GM06990 (cell line): ENCODE measurements at regions not wholly inside any gene's neighbourhood (a gene's known extent, or its start where the extent isn't known, plus 50 kb on each side); places are given as distances from the start of the nearest gene placed in this dataset.

ENCODE experiments used
- DNase-seq: peaks from one replicate; pipeline ENCODE4 v3.0.0-alpha.2; 2011; ENCODE audit not compliant: insufficient read length; ENCODE audit errors: extremely low read depth
- H3K27me3 ChIP-seq: replicated peaks from 2 replicates; pipeline ENCODE4 v1.6.0; 2011; ENCODE audit warnings: low read length; ENCODE audit not compliant: control insufficient read depth, insufficient read depth
- H3K36me3 ChIP-seq: 2 replicates; pipeline ENCODE4 v1.5.1; 2011; ENCODE audit warnings: low read length; ENCODE audit not compliant: control insufficient read depth, insufficient read depth
- H3K4me3 ChIP-seq: replicated peaks from 2 replicates; pipeline ENCODE4 v1.5.1; 2011; ENCODE audit warnings: low read depth, mild to moderate bottlenecking, control low read depth, low read length
- TF ChIP-seq, protein P1 (sequence below): IDR thresholded peaks from 2 replicates; pipeline ENCODE4 v1.5.1; 2011; ENCODE audit warnings: low read length, control low read depth, mild to moderate bottlenecking, inconsistent platforms; ENCODE audit not compliant: insufficient read depth, poor library complexity, severe bottlenecking

DNA sequence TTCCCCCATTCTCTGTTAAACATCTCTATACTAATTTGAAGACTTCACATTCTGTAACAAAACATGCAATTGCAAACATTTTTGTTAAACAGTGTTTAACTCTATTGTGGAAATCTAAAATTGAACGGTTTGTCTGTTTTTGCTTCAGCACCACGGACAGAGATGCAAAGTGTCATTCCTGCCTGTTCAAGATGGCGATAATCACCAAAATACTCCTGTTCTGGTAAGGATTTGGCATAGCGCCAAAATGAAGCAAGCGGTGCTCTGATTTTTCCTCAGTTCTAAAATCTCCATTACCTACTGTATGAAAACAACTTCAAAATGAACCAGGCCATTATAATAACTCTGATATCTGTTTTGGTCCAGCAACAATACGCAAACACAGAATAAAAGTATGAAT, 129.7 kb upstream of the TUSC7 start:
- no peaks in the 10 kb centered on the region for H3K36me3 ChIP-seq
- H3K27me3 ChIP-seq: no peaks in the 10 kb centered on the region
- H3K4me3 ChIP-seq: no peak overlapping the region
- TF ChIP-seq, protein P1, sequence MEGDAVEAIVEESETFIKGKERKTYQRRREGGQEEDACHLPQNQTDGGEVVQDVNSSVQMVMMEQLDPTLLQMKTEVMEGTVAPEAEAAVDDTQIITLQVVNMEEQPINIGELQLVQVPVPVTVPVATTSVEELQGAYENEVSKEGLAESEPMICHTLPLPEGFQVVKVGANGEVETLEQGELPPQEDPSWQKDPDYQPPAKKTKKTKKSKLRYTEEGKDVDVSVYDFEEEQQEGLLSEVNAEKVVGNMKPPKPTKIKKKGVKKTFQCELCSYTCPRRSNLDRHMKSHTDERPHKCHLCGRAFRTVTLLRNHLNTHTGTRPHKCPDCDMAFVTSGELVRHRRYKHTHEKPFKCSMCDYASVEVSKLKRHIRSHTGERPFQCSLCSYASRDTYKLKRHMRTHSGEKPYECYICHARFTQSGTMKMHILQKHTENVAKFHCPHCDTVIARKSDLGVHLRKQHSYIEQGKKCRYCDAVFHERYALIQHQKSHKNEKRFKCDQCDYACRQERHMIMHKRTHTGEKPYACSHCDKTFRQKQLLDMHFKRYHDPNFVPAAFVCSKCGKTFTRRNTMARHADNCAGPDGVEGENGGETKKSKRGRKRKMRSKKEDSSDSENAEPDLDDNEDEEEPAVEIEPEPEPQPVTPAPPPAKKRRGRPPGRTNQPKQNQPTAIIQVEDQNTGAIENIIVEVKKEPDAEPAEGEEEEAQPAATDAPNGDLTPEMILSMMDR: no peak
- no peak for DNase-seq

DNA sequence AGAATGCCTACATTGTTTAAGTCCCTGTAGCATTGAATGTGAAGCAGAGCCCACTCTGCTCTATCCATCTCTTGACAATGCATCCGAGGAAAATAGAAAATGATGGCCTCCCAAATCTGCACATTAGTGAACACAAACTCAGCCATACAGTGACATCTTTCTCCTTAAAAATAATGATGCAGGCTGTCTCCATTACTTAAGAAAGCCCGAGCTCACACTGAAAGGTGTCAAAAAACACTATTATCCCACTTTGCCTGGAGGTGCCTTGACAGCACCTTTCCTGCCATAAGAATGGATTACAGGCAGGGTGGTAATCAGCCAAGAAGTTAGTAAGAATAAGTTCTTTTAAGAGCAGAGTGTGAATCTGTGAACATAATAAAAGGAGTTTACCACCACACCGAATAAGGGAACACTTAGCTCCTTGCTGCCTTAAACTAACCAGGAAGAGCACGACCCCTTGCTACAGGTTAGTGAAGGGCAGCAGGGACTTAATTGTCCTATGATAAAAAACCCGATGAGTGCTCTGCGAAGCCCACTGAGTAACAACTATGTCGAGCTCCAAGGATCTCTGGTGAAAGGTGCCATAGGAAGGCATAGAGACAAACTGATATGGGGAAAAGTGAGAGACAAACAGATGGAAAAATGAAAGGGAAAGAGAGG, 123.2 kb upstream of the TUSC7 start:
- no peak for DNase-seq
- Histone ChIP-seq H3K36me3 (no peaks in the 10 kb centered on the region), H3K27me3 (no peaks in the 10 kb centered on the region; the same call in 1 of the 2 replicates), H3K4me3 (no peak overlapping the region)
- TF ChIP-seq, protein P1: no peak

DNA sequence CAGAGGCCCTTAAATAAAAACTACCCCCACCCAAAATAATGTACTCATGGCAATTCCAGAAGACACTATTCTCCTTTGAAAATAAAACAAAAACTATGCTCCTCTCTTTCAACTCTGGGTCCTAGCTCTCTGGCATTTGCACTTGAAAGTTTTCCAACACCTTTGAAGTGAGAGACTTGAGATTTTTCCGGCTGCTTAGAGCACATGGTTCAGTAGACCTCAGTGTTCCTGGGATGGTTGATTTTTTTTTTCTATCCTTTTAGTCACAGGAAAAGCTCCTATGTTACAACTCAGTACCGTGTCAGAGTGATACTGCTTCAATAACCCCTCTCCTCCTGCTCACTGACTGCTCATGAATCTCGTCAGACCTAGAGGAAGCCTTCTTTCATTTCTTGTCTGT, 118.3 kb upstream of the TUSC7 start:
- DNase-seq: no peak
- Histone ChIP-seq H3K36me3 (no peaks in the 10 kb centered on the region), H3K4me3 (no peak overlapping the region), H3K27me3 (no peaks in the 10 kb centered on the region)
- TF ChIP-seq, protein P1: no peak

DNA sequence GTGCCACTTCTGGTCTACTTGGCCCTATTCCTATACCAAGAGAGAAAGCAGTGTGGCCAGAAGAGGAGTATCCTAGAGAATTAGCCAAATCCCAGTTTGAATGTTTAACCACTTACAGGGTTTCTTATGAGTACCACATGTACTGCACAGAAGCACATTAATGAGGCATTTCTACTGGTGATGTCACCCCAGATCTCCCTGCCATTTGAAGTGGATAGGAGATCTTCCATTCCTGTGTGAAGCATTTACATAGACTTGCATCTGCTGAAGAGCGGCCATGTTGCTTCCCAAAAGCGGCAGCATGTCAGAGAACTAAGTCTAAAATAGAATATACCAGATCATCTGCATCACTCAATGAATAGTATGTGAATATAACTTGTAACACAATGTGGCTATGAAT, 108.4 kb upstream of the TUSC7 start:
- TF ChIP-seq, protein P1: no peak
- H3K36me3 ChIP-seq: no peaks in the 10 kb centered on the region
- H3K4me3 ChIP-seq: no peak overlapping the region

DNA sequence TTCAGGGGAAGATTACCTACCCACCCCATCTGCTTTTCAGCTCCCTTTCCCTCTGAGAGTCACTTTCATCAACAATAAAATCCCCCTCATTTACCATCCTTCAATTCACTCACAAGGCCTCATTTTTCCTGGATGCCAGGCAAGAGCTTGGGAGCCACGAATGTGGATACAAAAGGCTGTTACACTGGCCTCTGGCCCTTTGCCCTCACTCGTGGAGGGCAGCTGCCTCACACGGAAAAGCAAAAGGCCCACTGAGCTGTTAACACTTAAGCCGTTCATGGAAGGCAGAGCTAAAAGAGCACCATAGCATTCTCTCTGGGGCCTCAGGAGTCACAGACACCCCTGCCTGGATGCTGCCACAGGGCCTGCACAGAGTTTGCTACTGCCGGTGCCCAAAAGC, 102.4 kb upstream of the TUSC7 start:
- TF ChIP-seq, protein P1: no peak
- DNase-seq: no peak
- Histone ChIP-seq H3K27me3 (no peaks in the 10 kb centered on the region), H3K36me3 (no peaks in the 10 kb centered on the region), H3K4me3 (no peak overlapping the region)

More for the DNA sequence above, 108.4 kb upstream of the TUSC7 start:
- DNase-seq: no peak
- no peaks in the 10 kb centered on the region; the same call in 1 of the 2 replicates for H3K27me3 ChIP-seq

DNA sequence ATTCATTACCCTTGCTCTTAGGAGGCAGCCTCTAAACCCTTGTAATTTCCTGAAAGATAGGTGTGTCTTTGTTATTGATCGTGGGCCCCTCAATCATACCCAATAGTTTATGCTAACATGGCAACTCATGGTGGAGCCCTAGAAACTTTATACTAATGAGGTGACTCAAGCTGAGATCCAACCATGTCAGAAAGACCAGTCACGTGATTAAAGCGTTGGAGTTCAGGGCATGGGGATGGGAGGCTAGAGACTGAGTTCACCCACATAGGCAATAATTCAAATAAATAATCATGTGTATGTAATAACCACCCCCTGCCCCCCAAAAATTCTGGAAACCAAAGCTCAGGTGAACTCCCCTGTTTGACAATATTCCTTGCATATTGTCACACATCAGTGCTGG, 99.5 kb upstream of the TUSC7 start:
- Histone ChIP-seq H3K4me3 (no peak overlapping the region), H3K27me3 (no peaks in the 10 kb centered on the region), H3K36me3 (no peaks in the 10 kb centered on the region)
- no peak for DNase-seq
- TF ChIP-seq, protein P1: no peak
